Activated B cell treated with CpG ODN at 0.5 μM for 24 hours (primary cell): ENCODE measurements at regions not wholly inside any gene's neighbourhood (a gene's known extent, or its start where the extent isn't known, plus 50 kb on each side); places are given as distances from the start of the nearest gene placed in this dataset.
"Not testable (repeated sequence)": the region's sequence is repeated elsewhere in the genome, so short reads cannot be mapped to it uniquely, and the experiment has no call there.

Experiments
- ATAC-seq: fragments of 200-7000 bp; cut with Tn5 transposase; one replicate; pipeline ENCODE4 v1.10.0; 2021; ENCODE audit warnings: low read depth, mild to moderate bottlenecking, moderate library complexity
- CTCF ChIA-PET: fragments of 350-600 bp; sonication (Branson Sonifier 250); formaldehyde crosslinking; loops from one replicate; lab custom pipeline; 2021; ENCODE audit warnings: antibody characterized with exemption; lab: Charles Lee
- POLR2A ChIA-PET: fragments of 350-600 bp; sonication (Branson Sonifier 250); formaldehyde crosslinking; loops from one replicate; lab custom pipeline; 2021; ENCODE audit warnings: antibody characterized with exemption; lab: Charles Lee
- DNase-seq: peaks from one replicate; pipeline ENCODE4 v3.0.0; 2022
- H3K27ac Mint-ChIP-seq: one replicate; pipeline ENCODE4 v1.8.0; 2020; ENCODE audit warnings: mixed read lengths
- H3K27me3 Mint-ChIP-seq: one replicate; pipeline ENCODE4 v1.8.0; 2021; ENCODE audit warnings: mixed read lengths
- H3K36me3 Mint-ChIP-seq: one replicate; pipeline ENCODE4 v1.8.0; 2021; ENCODE audit warnings: low read depth, mixed read lengths
- H3K4me1 Mint-ChIP-seq: one replicate; pipeline ENCODE4 v1.8.0; 2021; ENCODE audit warnings: mixed read lengths
- H3K4me3 Mint-ChIP-seq: one replicate; pipeline ENCODE4 v1.8.0; 2020; ENCODE audit warnings: mild to moderate bottlenecking, mixed read lengths
- H3K9me3 Mint-ChIP-seq: one replicate; pipeline ENCODE4 v1.8.0; 2020; ENCODE audit warnings: mixed read lengths
- intact Hi-C: fragments of 100-400 bp; cut with micrococcal nuclease; formaldehyde crosslinking; loops from one replicate; pipeline ENCODE4 v1.15.1; 2024
- TF ChIP-seq, protein P1 (sequence below): fragments of 200-600 bp; IDR thresholded peaks from one replicate; pipeline ENCODE4 v1.8.0; 2022; ENCODE audit warnings: antibody characterized with exemption, mild to moderate bottlenecking

DNA sequence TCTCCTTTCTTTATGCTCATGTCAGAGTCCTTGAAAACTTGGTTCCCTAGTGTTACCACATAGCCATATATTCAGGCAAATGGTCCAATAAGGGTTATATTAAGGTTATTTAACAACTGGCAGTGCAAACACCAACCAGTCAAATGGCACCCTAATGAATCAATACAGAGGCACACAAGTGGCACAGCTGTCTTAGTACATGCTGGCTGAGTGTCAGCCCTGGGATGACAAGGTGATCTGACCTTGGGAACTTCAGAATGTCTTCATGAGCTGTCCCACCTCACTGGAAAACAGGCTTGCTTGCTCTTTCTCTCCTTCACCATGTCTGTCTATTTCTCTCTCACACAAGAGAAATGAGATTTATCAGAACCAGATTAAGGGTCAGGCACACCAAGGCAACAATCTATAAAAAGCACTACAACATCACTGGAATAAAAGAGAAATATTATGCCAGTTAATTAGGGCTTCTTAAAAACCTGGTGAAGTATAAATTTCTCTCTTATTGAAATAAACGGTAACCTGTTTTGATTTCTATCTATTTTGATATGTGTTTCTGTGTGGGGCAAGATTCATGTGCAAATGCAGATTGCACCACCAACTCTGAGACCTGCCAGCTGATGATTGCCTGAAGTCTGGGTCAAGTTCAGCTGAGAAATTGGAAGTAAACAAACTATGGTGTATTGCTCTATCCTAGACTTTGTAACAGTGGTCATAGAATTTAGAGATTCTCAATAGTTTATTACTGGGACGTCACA, 140.7 kb downstream of the SREK1 start:
- ATAC-seq, result no peak
- TF ChIP-seq, protein P1, sequence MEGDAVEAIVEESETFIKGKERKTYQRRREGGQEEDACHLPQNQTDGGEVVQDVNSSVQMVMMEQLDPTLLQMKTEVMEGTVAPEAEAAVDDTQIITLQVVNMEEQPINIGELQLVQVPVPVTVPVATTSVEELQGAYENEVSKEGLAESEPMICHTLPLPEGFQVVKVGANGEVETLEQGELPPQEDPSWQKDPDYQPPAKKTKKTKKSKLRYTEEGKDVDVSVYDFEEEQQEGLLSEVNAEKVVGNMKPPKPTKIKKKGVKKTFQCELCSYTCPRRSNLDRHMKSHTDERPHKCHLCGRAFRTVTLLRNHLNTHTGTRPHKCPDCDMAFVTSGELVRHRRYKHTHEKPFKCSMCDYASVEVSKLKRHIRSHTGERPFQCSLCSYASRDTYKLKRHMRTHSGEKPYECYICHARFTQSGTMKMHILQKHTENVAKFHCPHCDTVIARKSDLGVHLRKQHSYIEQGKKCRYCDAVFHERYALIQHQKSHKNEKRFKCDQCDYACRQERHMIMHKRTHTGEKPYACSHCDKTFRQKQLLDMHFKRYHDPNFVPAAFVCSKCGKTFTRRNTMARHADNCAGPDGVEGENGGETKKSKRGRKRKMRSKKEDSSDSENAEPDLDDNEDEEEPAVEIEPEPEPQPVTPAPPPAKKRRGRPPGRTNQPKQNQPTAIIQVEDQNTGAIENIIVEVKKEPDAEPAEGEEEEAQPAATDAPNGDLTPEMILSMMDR, result no peak
- H3K27ac Mint-ChIP-seq, result no peak overlapping the region
- H3K27me3 Mint-ChIP-seq, result peaks cover 2% of the 10 kb centered on the region
- POLR2A ChIA-PET, result no interaction called here
- H3K4me1 Mint-ChIP-seq, result no peaks in the 10 kb centered on the region
- no peak overlapping the region for H3K4me3 Mint-ChIP-seq
- CTCF ChIA-PET, result no interaction called here
- no peaks in the 10 kb centered on the region for H3K36me3 Mint-ChIP-seq
- peaks cover 2% of the 10 kb centered on the region for H3K9me3 Mint-ChIP-seq
- DNase-seq, result no peak
- intact Hi-C loops, result no loop called here

DNA sequence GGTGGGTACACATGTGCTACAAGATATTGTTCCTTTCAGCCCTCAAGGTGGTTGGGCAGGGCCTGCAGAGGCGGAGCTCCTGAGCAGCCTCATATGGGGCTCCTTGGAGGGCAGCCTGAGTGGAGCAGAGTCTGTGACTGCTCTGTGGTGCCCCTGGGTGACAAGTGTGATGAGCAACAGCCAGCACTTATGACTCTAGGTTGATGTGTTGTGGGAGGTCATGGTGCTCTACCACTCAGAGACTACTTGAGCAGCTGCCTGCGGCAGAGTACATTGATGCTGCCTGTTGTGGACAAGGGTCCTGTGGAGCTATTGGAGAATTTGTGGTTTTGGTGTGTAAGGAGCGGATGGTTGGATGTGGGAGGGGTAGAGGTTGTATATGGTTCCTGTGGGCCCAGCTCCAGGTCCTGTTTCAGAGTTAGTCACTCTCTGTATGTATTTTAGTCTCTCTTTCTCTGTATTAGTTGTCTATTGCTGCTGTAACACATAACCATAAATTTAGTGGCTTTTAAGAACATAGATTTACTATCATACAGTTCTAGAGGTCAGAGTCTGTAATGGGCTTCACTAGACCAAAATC, 141.3 kb downstream of the SREK1 start:
- no peak overlapping the region for H3K27ac Mint-ChIP-seq
- H3K4me1 Mint-ChIP-seq, result no peaks in the 10 kb centered on the region
- H3K9me3 Mint-ChIP-seq, result peaks cover 2% of the 10 kb centered on the region
- ATAC-seq (no peak), DNase-seq (no peak)
- TF ChIP-seq, protein P1, result no peak
- intact Hi-C loops, result no loop called here
- ChIA-PET POLR2A (no interaction called here), CTCF (interaction anchor here (1.2 kb wide), 1 partner anchor 21 kb away, joined by 5 read pairs; no protein-coding TSS in a partner anchor)
- peaks cover 2% of the 10 kb centered on the region for H3K27me3 Mint-ChIP-seq
- H3K4me3 Mint-ChIP-seq, result no peak overlapping the region
- H3K36me3 Mint-ChIP-seq, result no peaks in the 10 kb centered on the region

DNA sequence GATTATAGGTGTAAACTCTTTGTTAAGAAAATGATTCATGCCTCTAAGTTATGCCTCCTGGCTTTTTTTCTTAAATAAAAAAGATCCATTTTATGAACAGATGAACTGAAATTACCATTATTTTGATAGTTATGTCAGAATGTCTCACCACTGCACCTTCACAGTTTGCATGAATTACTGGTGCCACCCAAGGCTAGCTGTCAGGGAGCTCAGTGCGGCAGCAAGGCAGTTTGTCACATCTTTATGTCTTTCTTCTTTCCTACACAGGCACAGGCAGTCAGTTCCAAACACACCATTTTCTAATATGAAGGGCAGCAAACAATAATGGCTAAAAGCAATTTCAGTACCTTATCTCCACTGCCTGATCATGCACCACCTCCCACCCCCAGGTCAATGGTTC, 147.7 kb downstream of the SREK1 start:
- peaks cover 2% of the 10 kb centered on the region for H3K9me3 Mint-ChIP-seq
- TF ChIP-seq, protein P1, result no peak
- intact Hi-C loops, result no loop called here
- CTCF ChIA-PET, result no interaction called here
- H3K27me3 Mint-ChIP-seq, result peaks cover 9% of the 10 kb centered on the region
- ATAC-seq, result no peak
- DNase-seq, result no peak
- no peak overlapping the region for H3K4me3 Mint-ChIP-seq
- POLR2A ChIA-PET, result no interaction called here
- H3K27ac Mint-ChIP-seq, result no peak overlapping the region
- no peaks in the 10 kb centered on the region for H3K36me3 Mint-ChIP-seq
- no peaks in the 10 kb centered on the region for H3K4me1 Mint-ChIP-seq

DNA sequence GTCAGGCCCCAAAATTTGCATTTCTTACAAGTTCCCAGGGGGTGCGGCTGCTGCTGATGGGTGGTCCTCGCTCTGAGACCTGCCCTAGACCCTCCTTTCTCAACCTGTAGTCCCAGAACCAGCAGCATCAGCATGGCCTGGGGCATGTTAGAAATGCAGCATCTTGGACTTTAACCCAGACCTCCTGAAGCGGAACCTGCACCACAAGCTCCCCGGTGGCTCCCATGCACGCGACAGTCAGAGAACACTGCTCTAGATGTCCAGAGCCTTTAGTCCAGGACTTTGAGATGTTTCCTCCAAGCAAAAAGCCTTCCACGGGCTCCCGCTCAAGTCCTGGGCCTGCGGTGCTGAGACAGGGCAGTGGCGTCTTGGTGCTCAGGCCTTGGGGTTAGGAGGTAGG, 149.8 kb downstream of the SREK1 start:
- CTCF ChIA-PET, H3K4me3 Mint-ChIP-seq, intact Hi-C loops, H3K27ac Mint-ChIP-seq, H3K4me1 Mint-ChIP-seq, ATAC-seq, H3K27me3 Mint-ChIP-seq, H3K9me3 Mint-ChIP-seq, POLR2A ChIA-PET, H3K36me3 Mint-ChIP-seq, DNase-seq: not testable (repeated sequence)

DNA sequence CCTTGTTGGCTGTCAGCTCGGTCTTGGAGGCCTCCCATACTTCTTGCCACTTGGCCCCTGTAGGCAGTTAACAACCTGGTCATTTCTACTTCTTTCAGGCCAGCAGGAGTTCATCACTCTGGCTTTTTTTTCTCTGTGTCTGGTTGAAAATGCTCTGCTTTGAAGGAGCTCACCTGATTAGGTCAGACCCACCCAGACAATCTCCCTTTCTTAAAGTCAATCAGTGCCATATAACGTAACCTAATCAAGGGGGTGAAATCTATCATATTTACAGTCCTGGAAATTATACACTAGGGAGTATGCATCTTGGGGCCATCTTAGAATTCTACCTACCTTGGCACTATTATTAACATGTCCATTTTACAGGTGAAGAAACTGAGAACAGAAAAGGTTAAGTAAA, 155.4 kb downstream of the SREK1 start:
- Mint-ChIP-seq H3K27ac (no peak overlapping the region), H3K4me1 (no peaks in the 10 kb centered on the region), H3K36me3 (no peaks in the 10 kb centered on the region), H3K27me3 (peaks cover 11% of the 10 kb centered on the region), H3K4me3 (no peak overlapping the region), H3K9me3 (no peaks in the 10 kb centered on the region)
- no peak for DNase-seq
- no peak for ATAC-seq
- POLR2A ChIA-PET, result no interaction called here
- CTCF ChIA-PET, result interaction anchor here (1.3 to 1.8 kb wide), 2 partner anchors 9 to 457 kb away, joined by 4 to 6 read pairs; no protein-coding TSS in a partner anchor
- intact Hi-C loops, result no loop called here
- TF ChIP-seq, protein P1, result no peak
